GM19397 (cell line): ENCODE measurements at regions not wholly inside any gene's neighbourhood (a gene's known extent, or its start where the extent isn't known, plus 50 kb on each side); places are given as distances from the start of the nearest gene placed in this dataset.
A peak's percentile ranks its signal among the peaks of the same experiment; 100 is the strongest.

ENCODE experiments used
- ATAC-seq: cut with Tn5 transposase; IDR thresholded peaks from one replicate; pipeline ENCODE4 v1.9.1; 2021; ENCODE audit warnings: mild to moderate bottlenecking, moderate library complexity; ENCODE audit not compliant: unreplicated experiment

GRCh38 chr1:217373761-217374701 lies 256.9 kb downstream of the GPATCH2 start:
- no peak for ATAC-seq

GRCh38 chr1:217372049-217372970 lies 258.6 kb downstream of the GPATCH2 start:
- ATAC-seq, result no peak

GRCh38 chr1:217370757-217371156 lies 260.1 kb downstream of the GPATCH2 start:
- no peak for ATAC-seq

GRCh38 chr1:217369996-217370551 lies 260.8 kb downstream of the GPATCH2 start:
- peak; percentile 2 for ATAC-seq

GRCh38 chr1:217369271-217369981 lies 261.5 kb downstream of the GPATCH2 start:
- ATAC-seq, result peak; percentile 91

GRCh38 chr1:217364220-217364619 lies 266.7 kb downstream of the GPATCH2 start:
- ATAC-seq, result no peak

GRCh38 chr1:217363319-217363718 lies 267.6 kb downstream of the GPATCH2 start:
- ATAC-seq, result no peak

- ATAC-seq, result no peak
These were observed 270.4 kb downstream of the GPATCH2 start for GRCh38 chr1:217360510-217360909.

- ATAC-seq, result no peak
These were observed 276.0 kb downstream of the GPATCH2 start for GRCh38 chr1:217354895-217355294.

GRCh38 chr1:217348960-217349664 lies 281.8 kb downstream of the GPATCH2 start:
- ATAC-seq, result no peak

- no peak for ATAC-seq
These were observed 286.2 kb downstream of the GPATCH2 start for GRCh38 chr1:217344712-217345111.

GRCh38 chr1:217343907-217344306 lies 287.0 kb downstream of the GPATCH2 start:
- no peak for ATAC-seq

GRCh38 chr1:217342105-217342504 lies 288.8 kb downstream of the GPATCH2 start:
- no peak for ATAC-seq

- ATAC-seq, result no peak
These were observed 294.2 kb downstream of the GPATCH2 start for GRCh38 chr1:217336724-217337123.

- no peak for ATAC-seq
These were observed 297.0 kb downstream of the GPATCH2 start for GRCh38 chr1:217333939-217334338.

- no peak for ATAC-seq
These were observed 298.3 kb downstream of the GPATCH2 start for GRCh38 chr1:217332431-217333065.

- no peak for ATAC-seq
These were observed 299.2 kb downstream of the GPATCH2 start for GRCh38 chr1:217331698-217332097.

- no peak for ATAC-seq
These were observed 303.0 kb downstream of the GPATCH2 start for GRCh38 chr1:217327901-217328300.

GRCh38 chr1:217322834-217323233 lies 308.1 kb downstream of the GPATCH2 start:
- peak; percentile 100 for ATAC-seq
